ENCODE measurements at regions not wholly inside any gene's neighbourhood (a gene's known extent, or its start where the extent isn't known, plus 50 kb on each side); places are given as distances from the start of the nearest gene placed in this dataset.
"Not testable (repeated sequence)": the region's sequence is repeated elsewhere in the genome, so short reads cannot be mapped to it uniquely, and the experiment has no call there.

DNA sequence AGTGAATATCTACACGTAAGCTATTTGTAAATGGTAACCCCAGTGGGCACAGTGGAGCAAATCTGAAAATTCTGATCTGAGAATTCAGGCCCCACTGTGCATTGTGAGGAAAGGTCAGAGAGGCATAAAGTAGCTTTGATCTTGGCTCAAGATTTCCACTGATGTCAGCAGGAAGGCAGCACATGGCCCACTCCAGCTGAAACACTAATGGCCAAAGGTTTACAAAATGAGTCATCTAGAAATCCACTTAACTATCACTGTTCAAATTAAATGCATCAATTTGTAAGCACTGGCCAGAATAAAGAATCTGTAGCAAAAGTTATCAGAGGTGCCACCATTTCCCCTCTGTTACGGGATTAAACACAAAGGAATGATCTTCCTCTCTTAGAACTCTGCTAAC, 191.6 kb downstream of the C9orf152 start:
- no peak overlapping the region for H3K4me3 ChIP-seq (replicated peaks in 1 of 2; ENCODE audit: low read depth in 2 of 2, low read length in 2 of 2)
- DNase-seq (ENCODE audit: low read depth in 2 of 2) = peak; percentile 57 to 86
- TF ChIP-seq, protein P1, sequence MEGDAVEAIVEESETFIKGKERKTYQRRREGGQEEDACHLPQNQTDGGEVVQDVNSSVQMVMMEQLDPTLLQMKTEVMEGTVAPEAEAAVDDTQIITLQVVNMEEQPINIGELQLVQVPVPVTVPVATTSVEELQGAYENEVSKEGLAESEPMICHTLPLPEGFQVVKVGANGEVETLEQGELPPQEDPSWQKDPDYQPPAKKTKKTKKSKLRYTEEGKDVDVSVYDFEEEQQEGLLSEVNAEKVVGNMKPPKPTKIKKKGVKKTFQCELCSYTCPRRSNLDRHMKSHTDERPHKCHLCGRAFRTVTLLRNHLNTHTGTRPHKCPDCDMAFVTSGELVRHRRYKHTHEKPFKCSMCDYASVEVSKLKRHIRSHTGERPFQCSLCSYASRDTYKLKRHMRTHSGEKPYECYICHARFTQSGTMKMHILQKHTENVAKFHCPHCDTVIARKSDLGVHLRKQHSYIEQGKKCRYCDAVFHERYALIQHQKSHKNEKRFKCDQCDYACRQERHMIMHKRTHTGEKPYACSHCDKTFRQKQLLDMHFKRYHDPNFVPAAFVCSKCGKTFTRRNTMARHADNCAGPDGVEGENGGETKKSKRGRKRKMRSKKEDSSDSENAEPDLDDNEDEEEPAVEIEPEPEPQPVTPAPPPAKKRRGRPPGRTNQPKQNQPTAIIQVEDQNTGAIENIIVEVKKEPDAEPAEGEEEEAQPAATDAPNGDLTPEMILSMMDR (IDR thresholded peaks at IDR 0.05; ENCODE audit: low read depth, low read length) = no peak

DNA sequence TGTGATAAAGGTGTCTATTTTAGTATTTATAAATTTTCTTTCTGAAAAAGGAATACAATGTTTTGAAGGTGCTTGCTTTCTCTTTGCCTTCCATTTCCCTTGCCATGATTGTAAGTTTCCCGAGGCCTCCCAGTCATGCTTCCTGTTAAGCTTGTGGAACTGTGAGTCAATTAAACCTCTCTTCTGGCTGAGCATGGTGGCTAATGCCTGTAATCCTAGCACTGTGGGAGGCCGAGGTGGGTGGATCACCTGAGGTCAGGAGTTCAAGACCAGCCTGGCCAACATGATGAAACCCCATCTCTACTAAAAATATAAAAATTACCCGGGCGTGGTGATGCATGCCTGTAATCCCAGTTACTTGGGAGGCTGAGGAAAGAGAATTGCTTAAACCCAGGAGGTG, 187.7 kb downstream of the C9orf152 start:
- not testable (repeated sequence) for H3K4me3 ChIP-seq (replicated peaks in 1 of 2; ENCODE audit: low read depth in 2 of 2, low read length in 2 of 2)
- DNase-seq (ENCODE audit: low read depth in 2 of 2) = peak in 1 of 2 donors; percentile 70

DNA sequence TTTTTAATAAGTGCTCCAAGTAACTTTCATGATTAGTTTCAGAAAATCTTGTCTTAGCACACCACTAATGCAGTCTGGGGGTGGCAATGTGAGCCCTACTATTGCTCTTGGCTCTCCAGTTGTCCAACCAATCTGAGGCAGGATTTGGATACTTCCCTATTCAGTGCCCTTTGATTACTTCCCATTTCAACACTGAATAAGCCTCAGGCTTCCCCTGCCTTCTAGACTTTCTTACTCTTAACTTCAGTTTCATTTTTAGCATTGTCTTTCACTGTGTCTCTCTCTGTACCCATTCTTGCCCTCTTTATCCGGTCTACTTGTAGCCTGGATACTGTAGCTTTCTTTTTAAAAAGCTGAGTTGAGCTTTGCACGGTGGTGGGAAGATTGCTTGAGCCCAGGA, 186.1 kb downstream of the C9orf152 start:
- no peak overlapping the region for H3K4me3 ChIP-seq (replicated peaks in 1 of 2; ENCODE audit: low read depth in 2 of 2, low read length in 2 of 2)

DNA sequence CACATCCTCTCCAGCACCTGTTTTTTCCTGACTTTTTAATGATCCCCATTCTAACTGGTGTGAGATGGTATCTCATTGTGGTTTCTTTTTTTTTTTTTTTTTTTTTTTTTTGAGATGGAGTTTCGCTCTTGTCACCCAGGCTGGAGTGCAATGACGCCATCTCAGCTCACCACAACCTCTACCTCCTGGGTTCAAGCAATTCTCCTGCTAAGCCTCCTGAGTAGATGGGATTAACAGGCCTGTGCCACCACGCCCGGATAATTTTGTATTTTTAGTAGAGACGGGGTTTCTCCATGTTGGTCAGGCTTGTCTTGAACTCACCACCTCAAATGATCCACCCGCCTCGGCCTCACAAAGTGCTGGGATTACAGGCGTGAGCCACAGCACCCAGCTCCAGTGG, 184.7 kb downstream of the C9orf152 start:
- DNase-seq (ENCODE audit: low read depth in 2 of 2); H3K4me3 ChIP-seq (replicated peaks in 1 of 2; ENCODE audit: low read depth in 2 of 2, low read length in 2 of 2): not testable (repeated sequence)

More for the DNA sequence above, 186.1 kb downstream of the C9orf152 start:
- DNase-seq (ENCODE audit: low read depth in 2 of 2) = no peak
- TF ChIP-seq, protein P1 (IDR thresholded peaks at IDR 0.05; ENCODE audit: low read depth, low read length) = no peak

DNA sequence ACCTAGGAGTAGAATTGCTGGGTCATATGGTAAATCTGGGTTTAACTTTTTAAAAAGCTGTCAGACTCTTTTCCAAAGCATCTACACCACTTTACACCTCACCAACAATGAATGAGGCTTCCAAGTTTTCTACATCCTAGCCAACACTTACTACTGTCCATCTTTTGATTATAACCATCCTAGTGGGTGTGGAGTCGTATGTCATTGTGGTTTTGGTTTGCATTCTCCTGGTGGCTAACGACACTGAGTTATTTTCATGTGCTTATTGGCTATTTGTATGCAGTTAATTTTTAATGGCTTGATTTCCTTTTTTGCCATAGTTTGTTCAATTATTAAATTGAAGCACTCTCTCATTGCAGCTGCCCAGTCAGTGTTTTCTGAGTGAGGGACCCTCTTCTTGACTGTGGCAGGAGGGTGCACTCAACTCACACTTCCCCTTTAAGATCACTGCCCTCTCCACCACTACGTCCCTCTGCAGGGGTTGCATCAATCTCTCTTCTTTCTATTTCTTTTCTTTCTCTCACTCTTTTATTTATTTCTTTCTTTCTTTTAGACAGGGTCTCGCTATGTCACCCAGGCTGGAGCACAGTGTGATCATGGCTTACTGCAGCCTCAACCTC, 182.3 kb downstream of the C9orf152 start:
- TF ChIP-seq, protein P1 (IDR thresholded peaks at IDR 0.05; ENCODE audit: low read depth, low read length) = no peak
- H3K4me3 ChIP-seq (replicated peaks in 1 of 2; ENCODE audit: low read depth in 2 of 2, low read length in 2 of 2) = no peak overlapping the region
- DNase-seq (ENCODE audit: low read depth in 2 of 2) = no peak

DNA sequence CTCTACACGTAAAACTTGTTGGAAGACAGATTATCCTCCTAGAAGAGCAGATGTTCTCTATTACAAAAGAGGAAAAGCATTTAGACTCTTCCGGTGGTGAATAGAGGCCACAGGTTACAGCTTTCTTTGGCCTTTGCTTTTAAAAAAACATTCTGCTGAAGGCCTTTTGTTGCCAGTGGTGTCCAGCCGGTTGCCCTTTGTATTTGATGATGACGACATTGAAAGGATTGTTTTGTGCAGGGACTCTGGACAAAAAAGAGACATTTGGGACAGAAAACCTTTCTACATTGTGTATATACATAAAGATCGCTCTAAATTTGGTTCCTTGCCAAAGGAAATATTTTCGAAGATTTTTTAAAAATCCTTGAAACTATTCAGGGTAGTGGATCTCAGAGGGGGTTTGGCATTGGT, 180.3 kb downstream of the C9orf152 start:
- peak; percentile 90 to 96 for DNase-seq (ENCODE audit: low read depth in 2 of 2)
- H3K4me3 ChIP-seq (replicated peaks in 1 of 2; ENCODE audit: low read depth in 2 of 2, low read length in 2 of 2) = peak overlapping the region in 1 of 2 donors; percentile 6
- TF ChIP-seq, protein P1 (IDR thresholded peaks at IDR 0.05; ENCODE audit: low read depth, low read length) = no peak

DNA sequence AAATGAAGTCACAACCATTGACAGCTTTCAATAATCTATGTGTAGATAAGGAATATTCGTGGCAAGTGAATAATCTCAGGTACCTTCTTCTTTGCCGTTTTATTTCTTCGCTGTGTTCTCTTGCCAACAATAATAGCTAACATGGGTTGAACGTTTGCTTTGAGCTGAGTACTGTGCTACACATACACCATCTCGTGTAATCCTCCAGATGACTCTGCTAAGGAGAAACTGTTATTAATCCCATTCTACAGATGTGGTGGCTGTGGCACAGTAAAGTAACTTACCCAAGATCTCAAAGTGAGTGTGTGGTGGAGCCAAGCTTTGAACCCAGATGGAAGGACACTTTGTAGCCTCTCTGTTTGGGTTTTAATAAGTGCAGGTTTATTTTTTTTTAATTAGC, 179.7 kb downstream of the C9orf152 start:
- TF ChIP-seq, protein P1 (IDR thresholded peaks at IDR 0.05; ENCODE audit: low read depth, low read length) = no peak
- no peak overlapping the region for H3K4me3 ChIP-seq (replicated peaks in 1 of 2; ENCODE audit: low read depth in 2 of 2, low read length in 2 of 2)
- peak in 1 of 2 donors; percentile 74 for DNase-seq (ENCODE audit: low read depth in 2 of 2)

DNA sequence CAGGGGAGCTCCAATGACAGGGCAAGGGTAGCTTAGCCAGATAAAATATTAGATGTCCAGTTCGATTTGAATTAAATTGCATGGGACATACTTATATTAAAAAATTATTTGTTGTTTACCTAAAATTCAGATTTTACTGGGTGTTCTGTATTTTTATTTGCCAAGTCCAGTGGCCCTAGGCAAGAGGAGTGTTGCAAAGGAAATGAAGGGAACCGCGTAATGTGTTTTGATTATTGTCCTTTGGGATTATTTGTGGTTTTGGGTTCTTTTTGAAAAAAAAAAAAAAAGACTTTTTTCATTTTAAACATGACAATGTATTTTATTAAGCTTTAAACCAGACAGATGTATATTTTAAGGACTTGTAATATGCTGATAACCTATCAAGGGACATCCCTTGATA, 179.3 kb downstream of the C9orf152 start:
- peak; percentile 44 to 71 for DNase-seq (ENCODE audit: low read depth in 2 of 2)
- no peak overlapping the region for H3K4me3 ChIP-seq (replicated peaks in 1 of 2; ENCODE audit: low read depth in 2 of 2, low read length in 2 of 2)
- TF ChIP-seq, protein P1 (IDR thresholded peaks at IDR 0.05; ENCODE audit: low read depth, low read length) = no peak
